Mesothelial cell of epicardium (in vitro differentiated cells): ENCODE measurements at regions not wholly inside any gene's neighbourhood (a gene's known extent, or its start where the extent isn't known, plus 50 kb on each side); places are given as distances from the start of the nearest gene placed in this dataset.

ENCODE experiments used
- DNase-seq, 2 experiments: peaks; one replicate each; pipeline ENCODE4 v3.0.0; 2021; ENCODE audit warnings: low spot score in 2 of 2; ENCODE audit not compliant: unreplicated experiment in 2 of 2
- H3K27ac Mint-ChIP-seq: 2 replicates; pipeline ENCODE4 v1.8.0; 2021; ENCODE audit warnings: mixed read lengths
- H3K27me3 Mint-ChIP-seq: 2 replicates; pipeline ENCODE4 v1.8.0; 2021; ENCODE audit warnings: low read depth, mixed read lengths
- H3K36me3 Mint-ChIP-seq: 2 replicates; pipeline ENCODE4 v1.8.0; 2021; ENCODE audit warnings: mixed read lengths
- H3K4me1 Mint-ChIP-seq: 2 replicates; pipeline ENCODE4 v1.8.0; 2021; ENCODE audit warnings: mixed read lengths
- H3K4me3 Mint-ChIP-seq: 2 replicates; pipeline ENCODE4 v1.8.0; 2021; ENCODE audit warnings: mild to moderate bottlenecking, moderate library complexity, mixed read lengths
- H3K9me3 Mint-ChIP-seq: 2 replicates; pipeline ENCODE4 v1.8.0; 2021; ENCODE audit warnings: mixed read lengths
- TF ChIP-seq, protein P1 (sequence below): fragments of 200-600 bp; sonication (generic); IDR thresholded peaks from one replicate; pipeline ENCODE4 v1.5.0; 2021; ENCODE audit warnings: antibody characterized with exemption; ENCODE audit not compliant: unreplicated experiment

DNA sequence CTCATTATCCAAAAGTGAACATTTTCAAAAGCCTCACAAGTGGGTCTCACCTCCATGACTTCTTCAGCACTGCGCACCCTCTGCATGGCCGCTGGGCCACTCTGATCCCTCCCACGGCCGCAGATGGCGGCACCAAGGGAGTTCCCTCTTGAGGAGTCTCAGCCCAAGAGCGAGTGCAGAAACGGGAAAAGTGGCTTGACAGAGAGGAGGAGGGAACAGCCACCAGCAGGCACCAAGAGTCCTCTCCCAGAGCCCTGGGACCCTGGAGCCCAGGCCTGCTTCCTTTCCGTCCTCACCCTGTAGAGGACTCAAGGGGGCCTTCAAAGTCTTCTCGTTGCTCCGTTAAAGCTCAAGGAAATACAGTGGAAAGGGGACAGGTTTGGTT is 230.2 kb upstream of the DIO3 start:
- no peak overlapping the region for H3K27ac Mint-ChIP-seq
- no peak overlapping the region for H3K4me3 Mint-ChIP-seq
- TF ChIP-seq, protein P1, sequence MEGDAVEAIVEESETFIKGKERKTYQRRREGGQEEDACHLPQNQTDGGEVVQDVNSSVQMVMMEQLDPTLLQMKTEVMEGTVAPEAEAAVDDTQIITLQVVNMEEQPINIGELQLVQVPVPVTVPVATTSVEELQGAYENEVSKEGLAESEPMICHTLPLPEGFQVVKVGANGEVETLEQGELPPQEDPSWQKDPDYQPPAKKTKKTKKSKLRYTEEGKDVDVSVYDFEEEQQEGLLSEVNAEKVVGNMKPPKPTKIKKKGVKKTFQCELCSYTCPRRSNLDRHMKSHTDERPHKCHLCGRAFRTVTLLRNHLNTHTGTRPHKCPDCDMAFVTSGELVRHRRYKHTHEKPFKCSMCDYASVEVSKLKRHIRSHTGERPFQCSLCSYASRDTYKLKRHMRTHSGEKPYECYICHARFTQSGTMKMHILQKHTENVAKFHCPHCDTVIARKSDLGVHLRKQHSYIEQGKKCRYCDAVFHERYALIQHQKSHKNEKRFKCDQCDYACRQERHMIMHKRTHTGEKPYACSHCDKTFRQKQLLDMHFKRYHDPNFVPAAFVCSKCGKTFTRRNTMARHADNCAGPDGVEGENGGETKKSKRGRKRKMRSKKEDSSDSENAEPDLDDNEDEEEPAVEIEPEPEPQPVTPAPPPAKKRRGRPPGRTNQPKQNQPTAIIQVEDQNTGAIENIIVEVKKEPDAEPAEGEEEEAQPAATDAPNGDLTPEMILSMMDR = no peak
- H3K36me3 Mint-ChIP-seq = no peaks in the 10 kb centered on the region
- H3K4me1 Mint-ChIP-seq = peaks cover 3% of the 10 kb centered on the region
- no peak for DNase-seq
- no peaks in the 10 kb centered on the region for H3K27me3 Mint-ChIP-seq
- H3K9me3 Mint-ChIP-seq = no peaks in the 10 kb centered on the region

DNA sequence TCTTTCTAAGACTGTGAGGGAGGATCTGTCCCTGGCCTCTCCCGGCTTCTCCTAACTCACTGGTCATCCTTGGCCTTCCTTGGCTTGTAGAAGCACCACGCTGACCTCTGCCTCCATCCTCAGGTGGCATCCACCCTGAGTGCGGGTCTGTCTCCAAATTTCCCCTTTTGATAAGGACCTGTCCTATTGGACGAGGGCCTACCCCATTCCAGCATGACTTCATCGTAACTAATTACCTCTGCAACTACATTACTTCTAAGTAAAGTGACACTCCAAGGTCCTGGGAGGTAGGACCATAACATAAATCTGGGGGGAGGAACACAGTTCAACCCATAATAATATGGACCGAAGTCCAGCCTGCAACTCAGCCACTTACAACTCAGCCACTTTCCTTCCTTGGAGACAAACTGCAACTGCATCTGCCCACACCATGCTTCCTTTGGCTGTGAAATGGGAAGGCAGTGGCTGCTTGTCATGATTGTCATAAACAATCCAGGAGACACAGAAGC is 229.6 kb upstream of the DIO3 start:
- TF ChIP-seq, protein P1 = no peak
- no peak overlapping the region for H3K4me3 Mint-ChIP-seq
- H3K4me1 Mint-ChIP-seq = peaks cover 3% of the 10 kb centered on the region
- H3K27me3 Mint-ChIP-seq = no peaks in the 10 kb centered on the region
- no peaks in the 10 kb centered on the region for H3K36me3 Mint-ChIP-seq
- DNase-seq = no peak
- no peak overlapping the region for H3K27ac Mint-ChIP-seq
- no peaks in the 10 kb centered on the region for H3K9me3 Mint-ChIP-seq

DNA sequence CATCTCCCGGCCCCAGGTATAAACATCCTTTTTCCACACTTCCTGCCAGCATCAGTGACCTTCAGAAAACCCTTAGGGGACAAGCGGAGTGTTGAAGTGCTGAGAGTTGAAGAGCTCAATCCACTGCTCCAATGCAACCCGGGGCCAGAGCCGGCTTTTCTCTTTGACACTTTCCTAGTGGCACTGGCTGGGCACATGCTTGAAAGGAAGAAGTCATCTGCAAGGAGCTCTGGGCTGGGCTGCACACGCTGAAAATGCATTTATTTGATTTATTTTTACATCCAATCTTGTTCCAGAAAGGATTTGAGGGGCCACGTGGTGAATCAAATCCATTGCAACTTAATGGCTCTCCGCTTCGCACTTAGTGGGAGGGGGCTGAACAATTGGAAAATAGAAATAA is 229.0 kb upstream of the DIO3 start:
- H3K27me3 Mint-ChIP-seq = no peaks in the 10 kb centered on the region
- H3K27ac Mint-ChIP-seq = no peak overlapping the region
- TF ChIP-seq, protein P1 = no peak
- no peaks in the 10 kb centered on the region for H3K36me3 Mint-ChIP-seq
- no peak for DNase-seq
- H3K4me3 Mint-ChIP-seq = no peak overlapping the region
- peaks cover 3% of the 10 kb centered on the region for H3K4me1 Mint-ChIP-seq
- H3K9me3 Mint-ChIP-seq = no peaks in the 10 kb centered on the region

DNA sequence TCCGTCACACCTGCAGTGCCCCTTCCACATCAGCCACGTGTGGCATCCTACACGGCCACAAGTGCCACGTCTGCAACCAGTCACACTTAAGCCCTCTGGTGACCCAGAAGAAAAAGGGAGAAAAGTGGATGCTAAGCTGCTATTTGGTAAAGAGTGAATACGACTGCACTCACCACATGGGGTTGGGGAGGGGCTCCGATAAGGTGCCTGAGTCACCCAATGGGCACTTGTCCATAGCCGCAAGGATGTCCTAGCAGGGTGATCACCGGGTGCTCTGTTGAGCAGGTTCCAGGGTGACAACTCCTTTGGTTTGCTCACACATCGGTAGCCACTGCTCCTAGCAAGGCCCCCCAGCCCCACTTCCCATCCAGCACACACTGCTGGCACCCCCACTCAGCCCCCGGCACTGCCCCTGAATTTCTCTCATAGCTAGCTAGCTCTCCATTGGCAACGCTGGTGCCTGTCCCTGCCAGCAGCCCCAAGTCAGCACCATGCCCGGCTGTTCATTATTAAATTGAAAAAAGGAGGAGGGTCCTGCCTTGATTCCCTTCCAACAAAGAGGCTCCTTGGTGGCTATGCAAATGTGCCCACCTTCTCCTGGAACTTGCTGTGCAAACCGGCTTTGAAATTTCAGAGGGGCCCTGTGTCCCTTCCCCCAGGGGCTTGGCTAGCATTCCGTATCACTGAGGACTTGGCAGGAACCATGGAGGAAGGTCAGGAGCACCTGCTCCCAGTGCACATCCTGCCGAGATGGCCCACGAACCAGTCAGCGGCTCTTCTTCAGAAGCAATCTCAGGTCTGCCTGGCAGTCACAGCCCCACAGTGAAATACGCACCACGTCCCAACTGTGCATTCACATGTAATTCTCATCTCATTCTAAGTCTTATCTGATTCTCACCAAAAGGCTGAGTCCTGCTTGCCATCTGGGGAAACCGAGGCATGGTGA is 227.7 kb upstream of the DIO3 start:
- Mint-ChIP-seq H3K9me3 (no peaks in the 10 kb centered on the region), H3K27me3 (no peaks in the 10 kb centered on the region), H3K27ac (no peak overlapping the region), H3K36me3 (no peaks in the 10 kb centered on the region), H3K4me3 (no peak overlapping the region), H3K4me1 (peaks cover 3% of the 10 kb centered on the region)
- DNase-seq = no peak
- TF ChIP-seq, protein P1 = no peak

DNA sequence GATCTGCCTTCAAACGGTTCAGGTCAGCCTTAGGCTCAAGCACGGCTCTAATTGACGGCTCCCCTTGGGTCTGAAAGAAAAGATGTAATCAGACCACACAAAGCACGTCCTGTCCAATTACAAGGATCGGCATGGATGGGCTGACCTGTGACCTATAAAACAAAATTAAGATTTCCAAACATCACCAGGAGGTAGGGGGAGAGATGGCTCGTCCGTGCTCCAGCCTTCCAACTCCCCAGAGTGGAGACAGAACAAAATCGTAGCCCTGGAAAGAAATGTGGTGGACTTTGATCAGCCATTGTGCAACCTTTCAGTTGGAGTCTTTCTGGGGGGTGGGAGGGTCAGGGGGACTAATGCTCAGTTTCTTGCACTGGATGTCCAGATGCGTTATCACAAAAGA is 226.6 kb upstream of the DIO3 start:
- H3K9me3 Mint-ChIP-seq = no peaks in the 10 kb centered on the region
- no peak overlapping the region for H3K4me3 Mint-ChIP-seq
- H3K27me3 Mint-ChIP-seq = no peaks in the 10 kb centered on the region
- TF ChIP-seq, protein P1 = no peak
- no peak for DNase-seq
- H3K27ac Mint-ChIP-seq = no peak overlapping the region
- no peaks in the 10 kb centered on the region for H3K36me3 Mint-ChIP-seq
- H3K4me1 Mint-ChIP-seq = peaks cover 3% of the 10 kb centered on the region
